Stimulated activated CD4-positive, alpha-beta T cell treated with anti-CD3 and anti-CD28 coated beads, Interleukin-2, amount 100 ng/mL, for 24 hours (primary cell): ENCODE measurements at regions not wholly inside any gene's neighbourhood (a gene's known extent, or its start where the extent isn't known, plus 50 kb on each side); places are given as distances from the start of the nearest gene placed in this dataset.

ENCODE experiments used
- DNase-seq, 2 donors: peaks; one replicate each; pipeline ENCODE4 v3.0.0-alpha.2; 2020

DNA sequence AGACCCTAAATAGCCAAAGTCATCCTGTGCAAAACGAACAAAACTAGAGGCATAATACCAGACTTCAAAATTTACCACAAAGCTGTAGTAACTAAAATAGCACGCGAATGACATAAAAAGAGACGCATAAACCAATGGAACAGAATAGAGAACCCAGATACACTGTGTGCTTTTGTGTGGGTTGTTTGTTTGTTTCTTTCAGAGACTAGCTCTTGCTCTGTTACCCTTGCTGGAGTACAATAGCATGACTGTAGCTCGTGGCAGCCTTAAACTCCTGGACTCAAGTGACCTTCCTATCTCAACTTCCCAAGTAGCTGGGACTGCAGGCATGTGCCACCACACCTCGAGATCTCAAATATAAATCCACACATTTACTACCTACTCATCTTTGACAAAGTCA, 1314.6 kb upstream of the GBE1 start:
- no peak for DNase-seq

DNA sequence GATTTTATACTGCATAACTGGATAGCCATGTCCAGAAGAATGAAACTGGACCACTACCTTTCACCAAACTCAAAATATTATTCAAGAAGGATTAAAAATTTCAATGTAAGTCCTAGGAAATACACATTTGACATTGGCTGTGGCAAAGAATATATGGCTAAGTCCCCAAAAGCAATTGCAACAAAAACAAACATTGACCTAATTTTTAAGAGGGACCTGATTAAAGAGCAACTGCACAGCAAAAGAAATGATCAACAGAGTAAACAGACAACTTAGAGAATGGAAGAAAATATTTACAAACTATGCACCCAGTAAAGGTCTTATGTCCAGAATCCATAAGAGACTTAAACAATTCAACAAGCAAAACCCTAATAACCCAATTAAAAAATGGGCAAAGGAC, 1313.0 kb upstream of the GBE1 start:
- DNase-seq, result no peak

DNA sequence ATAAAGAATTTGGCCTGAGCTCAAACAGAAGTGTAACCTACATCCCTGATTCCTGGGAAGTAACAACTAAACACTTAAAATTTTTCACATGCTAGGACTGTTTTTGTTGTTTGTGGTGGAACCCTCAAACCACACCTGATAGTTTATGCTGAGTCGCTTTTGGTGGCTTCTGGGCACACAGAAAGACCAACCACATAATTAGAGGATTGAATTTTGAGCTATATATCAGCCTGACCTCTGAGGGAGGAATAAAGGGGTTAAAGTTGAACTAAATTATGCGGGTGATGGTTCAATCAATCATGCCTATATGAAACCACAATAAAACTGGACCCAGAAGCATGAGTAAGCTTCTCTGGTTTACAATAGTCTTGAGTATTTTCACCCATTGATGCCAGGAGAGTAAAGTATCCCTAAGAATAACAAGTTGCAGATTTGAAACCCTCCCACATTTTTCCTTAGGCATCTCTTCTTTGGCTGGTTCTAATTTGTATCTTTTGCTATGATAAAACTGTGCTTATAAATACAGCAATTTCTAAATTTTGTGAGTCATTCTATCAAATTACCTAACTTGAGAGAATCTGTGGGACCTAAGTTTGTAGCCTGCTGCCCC, 1304.5 kb upstream of the GBE1 start:
- DNase-seq, result no peak

DNA sequence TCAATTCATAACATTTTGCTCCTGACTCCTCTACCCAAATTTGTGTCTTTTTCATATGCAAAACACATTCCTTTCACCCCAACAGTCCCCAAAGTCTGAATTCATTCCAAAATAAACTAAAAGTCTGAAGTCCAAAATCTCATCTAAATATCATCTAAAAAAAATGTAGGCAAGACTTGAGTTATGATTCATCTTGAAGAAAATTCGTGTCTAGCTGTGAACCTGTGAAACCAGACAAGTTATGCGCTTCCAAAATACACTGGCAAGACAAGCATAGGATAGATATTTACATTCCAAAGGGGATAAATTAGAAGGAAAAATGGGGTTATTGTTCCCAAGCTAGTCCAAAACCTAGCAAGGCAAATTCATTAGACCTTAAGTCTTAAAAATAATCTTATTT, 1302.0 kb upstream of the GBE1 start:
- no peak for DNase-seq

DNA sequence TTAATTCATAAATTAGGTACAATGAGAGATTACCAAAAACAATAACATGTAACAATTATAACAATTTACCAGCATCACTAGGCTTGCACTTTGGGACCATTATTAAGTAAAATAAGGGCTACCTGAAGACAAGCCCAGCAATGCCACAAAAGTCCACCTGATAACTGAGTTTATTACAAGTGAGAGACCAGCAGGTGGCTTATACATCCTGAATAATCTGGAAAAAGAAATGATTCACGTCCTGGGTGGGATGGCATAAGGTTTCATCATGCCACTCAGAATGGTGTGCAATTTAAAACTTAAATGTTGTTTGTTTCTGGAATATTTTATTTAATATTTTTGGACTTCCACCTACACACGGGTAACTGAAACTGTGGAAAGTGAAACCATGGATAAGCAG, 1287.1 kb upstream of the GBE1 start:
- no peak for DNase-seq

DNA sequence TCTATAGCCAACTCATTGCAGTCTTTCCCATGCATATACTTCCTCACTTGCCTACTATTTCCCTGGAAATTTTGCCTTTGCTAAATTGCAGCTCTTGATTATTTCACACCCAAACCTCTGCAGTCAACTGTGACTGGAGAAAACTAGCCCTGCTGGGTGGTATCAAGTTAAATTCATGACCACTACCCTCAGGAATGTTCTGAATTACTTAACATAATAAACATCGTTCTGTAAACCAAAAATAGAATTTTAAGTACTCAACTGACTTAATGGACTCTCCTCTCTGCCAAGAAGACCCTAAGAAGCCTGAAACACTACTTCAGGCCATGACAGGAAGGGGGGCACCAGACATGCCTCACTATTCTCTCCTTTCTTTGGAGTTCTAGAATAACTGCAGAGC, 1278.0 kb upstream of the GBE1 start:
- no peak for DNase-seq

DNA sequence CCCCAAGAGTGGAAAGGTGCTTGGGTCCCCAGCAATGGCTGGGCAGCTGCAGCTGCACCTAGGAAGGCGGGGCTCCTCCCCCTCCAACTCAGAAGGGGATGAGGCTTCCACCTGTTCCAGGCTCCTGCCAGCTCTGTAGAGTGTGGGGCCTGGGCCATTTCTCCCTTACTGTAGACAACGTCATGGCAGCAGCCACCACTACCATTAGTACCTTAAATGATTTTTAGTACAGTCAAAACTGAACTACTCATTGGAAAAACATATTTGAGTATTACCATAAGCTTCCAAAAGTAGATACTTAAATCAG, 1274.2 kb upstream of the GBE1 start:
- DNase-seq, result no peak

DNA sequence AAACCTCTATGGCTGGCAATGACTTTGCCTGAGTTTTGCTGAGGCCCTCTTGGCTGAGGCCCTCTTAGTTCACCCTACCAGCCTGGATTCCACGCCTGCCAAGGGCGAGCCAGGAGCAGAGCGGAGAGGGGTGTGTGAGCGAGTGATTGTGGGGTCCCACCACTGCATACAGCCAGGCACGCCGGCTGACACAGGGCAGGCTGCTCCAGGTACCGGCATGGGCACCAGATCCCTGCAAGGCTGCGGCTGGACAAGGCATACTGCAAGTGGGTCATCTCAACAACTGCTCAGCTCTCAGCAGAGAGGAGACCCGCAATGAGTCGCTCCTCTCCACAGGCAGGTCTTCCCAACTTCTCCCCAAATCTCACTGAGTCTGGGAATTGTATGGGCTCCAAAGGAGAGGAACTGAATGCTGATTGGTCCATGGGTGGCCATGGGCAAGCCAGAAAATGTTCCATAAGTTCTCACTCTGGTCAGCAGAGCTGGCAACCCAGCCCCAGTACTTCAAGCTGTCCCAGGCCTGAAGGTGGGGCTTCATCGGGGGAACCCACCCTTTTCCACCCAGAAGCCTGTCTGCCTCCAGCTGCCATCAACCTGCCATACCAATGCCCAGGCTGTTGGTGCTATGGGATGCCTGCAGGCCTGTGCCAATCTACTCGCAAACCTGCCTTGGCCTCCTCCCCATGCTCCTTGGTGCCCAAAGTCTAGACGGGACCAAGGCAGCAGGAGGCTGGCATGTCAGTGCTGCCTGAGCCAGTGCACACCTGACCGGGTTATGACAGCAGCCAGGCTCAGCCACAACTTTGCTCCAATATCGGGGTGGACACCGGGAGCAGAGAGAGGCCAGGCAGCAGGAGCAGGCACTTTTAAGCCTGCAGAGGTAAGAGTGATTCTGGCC, 1273.6 kb upstream of the GBE1 start:
- DNase-seq, result no peak

DNA sequence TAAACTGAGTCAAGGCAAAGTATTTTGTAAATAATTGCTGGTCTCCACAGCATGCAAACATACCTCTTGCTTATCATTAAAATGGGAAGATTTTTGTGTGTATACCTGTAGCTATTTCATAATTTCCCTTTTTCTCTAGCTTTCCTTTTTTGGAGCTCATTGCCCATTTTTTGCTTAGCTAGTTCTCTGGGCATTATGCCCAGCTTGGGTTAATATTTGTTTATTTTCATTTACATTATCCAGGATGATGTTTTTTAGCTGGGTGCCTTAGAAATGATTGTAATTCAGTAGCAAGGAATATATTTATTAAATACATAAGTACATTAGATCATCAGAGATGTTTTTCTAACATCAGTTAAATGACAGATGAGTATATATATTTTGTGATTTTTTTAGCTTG, 1271.7 kb upstream of the GBE1 start:
- no peak for DNase-seq

DNA sequence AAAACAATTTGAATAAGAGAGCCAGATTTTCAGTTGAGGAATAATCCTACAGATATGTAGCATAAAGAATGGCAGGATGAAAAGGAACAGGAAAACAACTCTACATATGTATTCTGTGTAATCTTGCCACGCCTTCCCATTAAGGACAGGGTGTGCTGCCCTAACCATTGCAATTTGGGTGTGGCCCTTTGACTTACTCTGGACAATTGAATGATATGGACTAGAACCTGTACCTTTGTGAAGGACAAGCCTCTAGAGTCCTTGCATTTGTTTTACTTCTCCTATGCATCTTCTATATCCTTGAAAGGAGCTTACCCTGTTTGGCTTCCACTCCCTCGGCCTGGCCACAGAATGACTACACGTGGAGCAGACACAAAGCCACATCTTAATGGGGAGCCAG, 1261.6 kb upstream of the GBE1 start:
- no peak for DNase-seq

DNA sequence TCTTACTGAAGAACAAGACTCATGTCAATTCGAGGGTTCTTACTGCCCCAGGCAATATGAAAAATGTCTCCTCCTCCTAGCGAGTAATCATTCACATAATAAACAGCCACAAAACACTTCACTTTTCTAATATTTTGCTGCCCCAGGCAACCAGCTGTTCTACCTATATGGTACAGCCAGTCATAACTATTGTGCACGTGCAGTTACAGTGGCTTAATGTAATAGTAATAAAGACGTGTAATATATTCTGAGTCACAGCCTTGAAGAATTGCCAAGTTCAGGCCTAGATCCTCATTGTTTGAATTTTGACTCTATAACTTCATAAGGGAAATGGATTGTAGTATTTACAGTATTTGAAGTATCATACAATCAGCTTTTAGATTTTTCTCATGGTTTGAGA, 1250.0 kb upstream of the GBE1 start:
- no peak for DNase-seq

DNA sequence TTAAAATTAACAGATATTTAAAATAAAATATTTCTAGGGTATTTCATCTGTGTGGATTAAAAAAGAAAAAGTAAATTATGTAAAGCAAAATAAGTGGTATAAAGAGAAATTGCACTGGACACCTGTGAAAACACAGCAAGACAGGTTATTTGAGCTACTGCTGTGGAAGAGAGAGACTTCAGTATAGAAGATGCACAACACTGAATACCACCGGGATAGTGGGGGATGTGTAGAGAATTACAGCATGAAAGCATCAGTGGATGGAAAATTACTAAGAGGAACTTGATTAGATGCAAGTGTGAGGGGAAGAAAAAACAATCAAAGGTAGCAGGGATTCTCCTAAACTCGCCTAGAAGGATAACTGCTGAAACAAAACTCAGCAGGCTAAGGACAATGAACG, 1242.5 kb upstream of the GBE1 start:
- DNase-seq, result no peak

DNA sequence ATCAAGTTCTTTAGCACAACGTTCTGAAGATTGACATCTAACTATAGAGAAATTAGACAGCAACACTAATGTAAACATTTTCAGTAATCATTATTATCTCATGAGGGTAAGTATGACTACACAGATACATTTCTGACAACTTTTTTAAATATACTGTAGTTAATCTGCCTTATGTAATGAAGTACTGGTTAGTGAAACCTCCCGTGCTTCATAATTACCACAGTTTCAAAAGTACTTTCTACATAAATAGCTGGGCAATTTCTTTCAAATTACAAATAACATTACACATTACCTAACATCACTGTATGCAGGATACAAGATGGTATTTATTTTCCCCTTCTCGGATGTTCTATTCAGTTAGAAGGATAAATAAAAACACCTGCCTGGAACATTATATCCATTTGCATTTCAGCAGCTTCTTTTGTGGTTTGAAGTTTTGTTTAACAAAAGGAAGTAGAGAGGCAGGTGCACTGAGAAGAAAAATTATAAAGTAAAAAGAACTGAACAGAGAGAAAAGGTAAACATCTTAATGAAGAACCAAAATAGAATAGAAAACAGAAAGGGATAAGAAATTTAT, 1241.5 kb upstream of the GBE1 start:
- DNase-seq, result no peak

DNA sequence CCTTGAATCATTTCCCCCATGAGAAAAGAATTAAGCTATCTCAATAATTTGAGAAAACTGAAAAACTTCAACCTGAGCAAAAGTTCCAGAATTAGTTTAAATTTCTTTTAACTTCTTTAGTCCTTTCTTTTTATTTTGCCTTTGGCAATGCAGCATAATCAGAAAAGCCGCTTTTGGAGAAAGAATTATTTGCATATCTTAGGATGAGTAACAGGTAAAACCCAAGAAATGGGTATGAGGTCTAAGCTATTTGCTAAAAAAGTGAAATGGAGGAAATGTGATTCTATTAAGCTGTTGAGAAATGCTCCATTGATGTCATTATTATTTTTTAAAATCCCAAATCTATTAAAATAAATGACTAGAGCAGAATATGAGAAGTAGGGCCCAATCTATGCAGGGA, 1238.3 kb upstream of the GBE1 start:
- no peak for DNase-seq

DNA sequence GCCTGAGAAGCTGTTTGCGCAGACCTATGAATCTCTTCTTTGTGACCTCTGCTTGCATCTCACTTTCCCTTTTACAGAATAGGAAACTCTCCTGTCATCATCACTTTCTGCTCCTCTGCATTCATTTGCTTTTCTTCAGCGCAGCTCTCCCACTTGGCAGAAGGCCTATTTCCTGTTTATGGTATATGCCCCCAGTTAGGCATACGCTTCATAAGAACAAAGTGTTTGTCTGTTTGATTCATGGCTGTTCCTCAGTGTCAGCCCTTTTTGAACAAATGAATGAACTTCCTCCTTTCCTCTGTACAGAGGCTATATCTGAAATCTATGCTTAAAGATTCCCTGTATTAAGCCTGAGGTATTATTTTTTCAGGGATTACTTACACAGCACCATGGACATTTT, 1216.9 kb upstream of the GBE1 start:
- DNase-seq, result no peak

DNA sequence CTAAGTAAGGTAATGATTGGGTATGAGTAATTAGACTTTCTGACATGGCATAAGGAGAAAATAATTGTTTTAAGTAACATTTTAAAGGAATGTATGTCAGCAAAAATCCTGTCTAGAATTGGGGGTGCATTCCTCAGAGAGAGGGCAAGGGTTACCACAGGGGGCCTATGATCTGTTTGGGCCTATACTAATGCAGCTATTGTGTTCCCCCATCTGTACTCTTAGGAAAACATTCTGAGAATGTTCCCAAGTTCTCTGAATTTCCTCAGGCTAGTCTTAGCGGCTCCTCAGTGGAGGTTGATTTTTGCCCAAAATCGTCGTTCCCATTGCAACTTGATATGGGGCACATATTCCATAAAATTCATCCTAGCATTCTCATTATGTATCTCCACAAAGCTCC, 1216.4 kb upstream of the GBE1 start:
- no peak for DNase-seq

DNA sequence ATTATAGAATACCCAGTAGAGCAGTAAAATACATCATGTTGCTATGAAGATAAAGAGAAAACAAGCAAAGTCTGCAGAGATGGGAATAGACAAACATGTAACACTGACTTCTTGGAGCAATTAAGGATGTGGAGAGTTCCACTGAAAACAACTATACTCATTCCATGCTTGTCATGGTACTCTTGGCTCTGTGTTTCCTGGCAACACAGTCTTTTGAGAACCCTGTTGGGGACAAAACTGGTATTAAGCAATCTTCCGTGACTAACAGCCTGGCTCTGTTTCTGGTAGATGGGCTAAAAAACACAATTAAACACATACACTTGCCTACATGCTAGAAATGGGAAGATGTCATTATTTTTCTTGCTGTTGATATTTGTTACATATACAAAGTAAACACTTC, 1212.3 kb upstream of the GBE1 start:
- no peak for DNase-seq

DNA sequence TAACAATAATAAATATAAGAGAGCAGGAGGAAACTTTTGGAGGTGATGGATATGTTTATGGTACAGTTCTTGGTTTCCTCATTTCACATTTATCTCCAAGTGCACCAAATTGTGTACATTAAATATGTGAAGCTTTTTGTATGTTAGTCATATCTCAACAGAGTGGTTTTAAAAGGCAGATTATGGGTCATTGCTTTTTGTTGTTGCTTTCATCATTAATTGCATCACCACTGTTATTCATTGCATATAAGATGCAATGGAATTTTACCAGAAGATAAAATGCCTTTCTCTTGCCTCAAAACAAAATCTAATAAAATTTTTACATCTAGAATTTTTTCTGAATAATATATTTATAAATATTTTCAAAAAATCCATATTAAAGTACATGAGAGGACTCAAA, 1198.9 kb upstream of the GBE1 start:
- no peak for DNase-seq

DNA sequence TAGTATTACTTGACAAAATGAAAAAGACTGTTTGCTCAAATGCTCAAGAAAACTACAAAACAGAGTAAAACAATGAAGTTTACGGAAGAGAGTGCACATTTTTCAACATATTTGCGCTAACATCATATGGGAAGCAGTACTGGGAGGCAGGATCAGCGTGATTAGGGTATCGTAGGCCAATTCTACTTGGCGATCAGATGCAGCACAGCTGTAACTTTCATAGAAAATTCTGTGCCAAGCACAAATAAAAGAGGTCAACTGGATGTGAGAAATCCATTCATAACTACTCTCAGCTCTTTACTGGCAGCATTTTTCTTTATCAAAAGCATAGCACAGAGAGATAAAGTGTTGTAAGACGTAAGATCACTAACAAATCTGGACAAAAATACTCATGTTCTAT, 1196.3 kb upstream of the GBE1 start:
- no peak for DNase-seq

DNA sequence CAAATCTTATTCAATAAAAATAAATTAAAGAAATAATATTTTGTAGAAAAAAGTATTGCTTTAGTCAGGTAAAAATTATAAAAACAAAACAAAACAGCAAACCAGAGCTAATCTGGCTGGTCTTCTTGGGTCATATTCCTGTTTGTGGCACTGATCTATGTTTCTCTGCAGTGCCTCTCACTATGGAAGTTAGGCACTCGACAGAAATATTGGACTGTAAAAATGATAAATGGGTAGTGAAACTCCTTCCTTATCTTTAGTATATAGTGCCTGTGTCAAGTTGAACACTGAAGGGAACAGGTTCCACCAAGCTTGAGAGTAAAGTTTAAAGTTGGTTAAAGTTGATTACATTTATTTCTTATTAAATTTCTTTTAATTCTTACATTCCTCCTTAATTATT, 1195.6 kb upstream of the GBE1 start:
- no peak for DNase-seq

DNA sequence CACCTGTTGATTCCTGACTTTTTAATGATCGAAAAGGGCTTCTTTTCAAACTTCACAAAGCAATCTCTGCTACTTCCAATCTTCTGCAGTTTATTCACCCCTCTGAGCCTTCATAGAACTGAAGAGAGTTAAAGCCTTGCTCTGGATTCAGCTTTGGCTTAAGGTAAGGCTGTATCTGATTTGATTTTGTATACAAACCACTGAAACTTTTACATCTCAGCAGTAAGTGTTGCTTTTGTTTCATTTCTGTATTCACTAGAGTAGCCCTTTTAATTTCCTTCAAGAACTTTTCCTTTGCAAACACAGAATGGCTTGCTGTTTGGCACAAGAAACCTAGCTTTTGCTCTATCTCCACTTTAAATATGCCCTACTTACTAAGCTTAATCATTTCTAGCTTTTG, 1193.0 kb upstream of the GBE1 start:
- no peak for DNase-seq

DNA sequence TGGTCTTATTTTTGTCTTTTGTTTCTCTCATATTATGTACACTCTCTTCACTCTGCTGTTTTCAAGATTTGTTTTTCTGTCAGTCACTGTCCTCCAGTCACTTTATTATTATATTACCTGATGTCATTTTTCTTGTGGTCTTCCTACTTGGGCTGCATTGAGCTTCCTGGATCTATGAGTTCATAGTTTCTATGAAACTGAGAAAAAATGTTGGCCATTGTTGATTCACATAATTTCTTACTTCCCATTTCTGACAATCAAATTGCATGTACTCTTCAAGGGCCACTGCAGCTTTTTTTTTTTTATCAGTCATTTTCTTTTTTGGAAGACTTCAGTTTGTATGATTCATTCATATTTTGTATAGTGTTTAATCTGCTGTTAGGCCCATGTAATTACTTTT, 1180.6 kb upstream of the GBE1 start:
- DNase-seq, result no peak

DNA sequence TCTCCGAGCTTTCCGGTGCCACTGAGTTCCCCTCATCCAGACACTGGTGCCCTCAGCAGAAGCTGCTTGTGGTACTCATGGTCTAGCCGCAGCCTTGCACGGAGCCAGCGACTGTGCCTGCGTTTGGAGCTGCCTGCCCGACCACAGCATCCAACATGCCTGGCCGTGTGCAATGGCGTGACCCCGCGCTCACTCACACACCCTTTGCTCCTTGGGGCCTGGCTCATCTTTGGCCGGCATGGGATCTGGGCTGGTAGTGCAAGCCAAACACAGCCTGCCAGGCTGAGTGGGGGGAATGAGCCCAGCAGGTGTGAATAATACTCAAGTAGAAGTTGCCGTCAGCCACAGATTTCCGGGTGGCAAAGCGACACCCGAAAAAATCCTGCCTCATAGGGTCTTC, 1178.7 kb upstream of the GBE1 start:
- no peak for DNase-seq

DNA sequence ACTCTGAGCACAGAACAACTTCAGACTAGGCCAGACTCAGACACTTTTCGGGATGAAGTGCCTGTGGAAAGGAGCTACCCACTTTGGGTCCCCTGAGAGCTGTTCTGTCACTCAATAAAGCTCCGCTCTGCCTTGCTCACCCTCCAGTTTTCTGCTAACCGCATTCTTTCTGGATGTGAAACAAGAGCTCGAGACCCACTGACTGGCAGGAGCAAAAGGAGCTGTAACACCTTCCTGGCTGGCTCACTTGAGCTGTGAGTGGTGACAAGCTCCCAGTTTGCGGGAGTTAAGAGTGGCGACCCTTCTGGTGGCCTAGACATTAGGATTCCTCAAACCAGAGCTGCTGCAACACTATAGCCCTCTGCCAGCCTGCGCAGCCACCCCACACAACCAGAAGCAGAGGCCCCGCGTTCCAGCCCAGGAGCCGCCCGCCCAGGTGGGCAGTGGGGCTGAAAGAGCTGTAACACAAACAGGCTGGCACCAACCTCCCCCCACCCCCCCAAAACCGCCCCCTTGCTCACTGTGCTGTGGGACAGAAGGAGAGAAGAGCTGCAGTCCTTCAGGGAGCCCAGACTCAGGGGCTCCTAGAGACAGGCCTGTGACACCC, 1178.1 kb upstream of the GBE1 start:
- DNase-seq, result no peak
